Cardiac muscle cell (in vitro differentiated cells and primary cell): ENCODE measurements at regions not wholly inside any gene's neighbourhood (a gene's known extent, or its start where the extent isn't known, plus 50 kb on each side); places are given as distances from the start of the nearest gene placed in this dataset.

Experiments used
- DNase-seq, 2 donors: peaks; one replicate each; pipeline versions ENCODE4 v3.0.0 to v3.0.0-alpha.2; 2010 to 2017; ENCODE audit warnings: low read depth in 1 of 2, low spot score in 1 of 2
- H3K27ac ChIP-seq: fragments of 200-600 bp; sonication (generic); 2 replicates; pipeline ENCODE4 v1.5.1; 2016
- H3K27me3 ChIP-seq: fragments of 200-600 bp; sonication (generic); 2 replicates; pipeline ENCODE4 v1.6.0; 2016; ENCODE audit warnings: control low read depth
- H3K36me3 ChIP-seq: fragments of 200-600 bp; sonication (generic); 2 replicates; pipeline ENCODE4 v1.5.1; 2016; ENCODE audit warnings: control low read depth
- H3K4me1 ChIP-seq: fragments of 200-600 bp; sonication (generic); 2 replicates; pipeline ENCODE4 v1.8.1; 2017; ENCODE audit warnings: low read depth, mild to moderate bottlenecking, mixed run types
- H3K4me3 ChIP-seq: fragments of 200-600 bp; sonication (generic); 2 replicates; pipeline ENCODE4 v1.5.1; 2016; ENCODE audit warnings: mild to moderate bottlenecking
- H3K9me3 ChIP-seq: fragments of 200-600 bp; sonication (generic); 2 replicates; pipeline ENCODE4 v1.5.1; 2017; ENCODE audit warnings: low read depth, mild to moderate bottlenecking, control low read depth
- CTCF ChIP-seq: IDR thresholded peaks from 2 replicates; pipeline ENCODE4 v1.5.1; 2012; ENCODE audit warnings: low read depth, mild to moderate bottlenecking, low read length

- no peak for TF ChIP-seq CTCF
- no peaks in the 10 kb centered on the region for H3K36me3 ChIP-seq
Measured at GRCh38 chr6:164502833-164503232, 806.6 kb downstream of the C6orf118 start.

GRCh38 chr6:164495882-164496495, 813.4 kb downstream of the C6orf118 start:
- no peaks in the 10 kb centered on the region for H3K9me3 ChIP-seq
- H3K4me1 ChIP-seq, result no peaks in the 10 kb centered on the region
- H3K36me3 ChIP-seq, result no peaks in the 10 kb centered on the region
- no peaks in the 10 kb centered on the region for H3K27me3 ChIP-seq
- no peak overlapping the region for H3K27ac ChIP-seq
- TF ChIP-seq CTCF, result no peak
- no peak overlapping the region for H3K4me3 ChIP-seq
- DNase-seq, result no peak

More at GRCh38 chr6:164502833-164503232, 806.6 kb downstream of the C6orf118 start:
- no peaks in the 10 kb centered on the region for H3K4me1 ChIP-seq
- no peaks in the 10 kb centered on the region for H3K27me3 ChIP-seq
- H3K27ac ChIP-seq, result no peak overlapping the region
- H3K9me3 ChIP-seq, result no peaks in the 10 kb centered on the region
- H3K4me3 ChIP-seq, result no peak overlapping the region
- DNase-seq, result peak in 1 of 2 donors; percentile 10

- Histone ChIP-seq H3K4me3 (no peak overlapping the region), H3K4me1 (no peaks in the 10 kb centered on the region), H3K27me3 (no peaks in the 10 kb centered on the region), H3K36me3 (no peaks in the 10 kb centered on the region), H3K27ac (no peak overlapping the region), H3K9me3 (no peaks in the 10 kb centered on the region)
- DNase-seq, result no peak
- TF ChIP-seq CTCF, result no peak
Measured at GRCh38 chr6:164478426-164478825, 831.0 kb downstream of the C6orf118 start.

GRCh38 chr6:164477790-164478189, 831.6 kb downstream of the C6orf118 start:
- no peaks in the 10 kb centered on the region for H3K4me1 ChIP-seq
- no peak overlapping the region for H3K27ac ChIP-seq
- H3K9me3 ChIP-seq, result no peaks in the 10 kb centered on the region
- H3K27me3 ChIP-seq, result no peaks in the 10 kb centered on the region
- H3K4me3 ChIP-seq, result no peak overlapping the region
- no peak for TF ChIP-seq CTCF
- H3K36me3 ChIP-seq, result no peaks in the 10 kb centered on the region
- DNase-seq, result no peak

GRCh38 chr6:164477101-164477500, 832.3 kb downstream of the C6orf118 start:
- Histone ChIP-seq H3K27ac (no peak overlapping the region), H3K27me3 (no peaks in the 10 kb centered on the region), H3K9me3 (no peaks in the 10 kb centered on the region), H3K36me3 (no peaks in the 10 kb centered on the region), H3K4me3 (no peak overlapping the region), H3K4me1 (no peaks in the 10 kb centered on the region)
- DNase-seq, result no peak
- no peak for TF ChIP-seq CTCF
